NCI-H510A (cell line): ENCODE measurements at regions not wholly inside any gene's neighbourhood (a gene's known extent, or its start where the extent isn't known, plus 50 kb on each side); places are given as distances from the start of the nearest gene placed in this dataset.
"Not testable (repeated sequence)": the region's sequence is repeated elsewhere in the genome, so short reads cannot be mapped to it uniquely, and the experiment has no call there.

Experiments used
- DNase-seq: peaks from one replicate; lab custom pipeline; 2025; lab: John Stamatoyannopoulos, UW

- DNase-seq = no peak
These were observed 529.0 kb upstream of the CDH5 start for GRCh38 chr16:65837464-65837863.

DNA sequence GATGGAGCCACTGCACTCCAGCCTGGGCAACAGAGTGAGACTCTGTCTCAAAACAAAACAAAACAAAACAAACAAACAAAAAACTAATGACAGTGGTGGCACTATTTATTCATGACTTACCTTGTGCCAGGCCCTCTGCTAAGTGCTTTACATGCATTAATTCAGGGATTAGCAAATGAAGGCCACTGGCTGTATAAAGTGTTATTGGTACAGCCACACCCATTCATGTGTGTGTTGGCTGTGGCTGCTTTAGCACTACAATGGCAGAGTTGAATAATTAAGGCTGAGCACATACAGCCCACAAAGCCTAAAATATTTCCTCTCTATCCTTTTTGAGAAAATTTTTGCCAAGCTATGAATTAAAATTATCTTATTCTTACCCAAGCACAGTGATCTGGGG lies 531.8 kb upstream of the CDH5 start:
- DNase-seq = no peak

GRCh38 chr16:65833171-65833871 lies 533.2 kb upstream of the CDH5 start:
- DNase-seq = no peak

DNA sequence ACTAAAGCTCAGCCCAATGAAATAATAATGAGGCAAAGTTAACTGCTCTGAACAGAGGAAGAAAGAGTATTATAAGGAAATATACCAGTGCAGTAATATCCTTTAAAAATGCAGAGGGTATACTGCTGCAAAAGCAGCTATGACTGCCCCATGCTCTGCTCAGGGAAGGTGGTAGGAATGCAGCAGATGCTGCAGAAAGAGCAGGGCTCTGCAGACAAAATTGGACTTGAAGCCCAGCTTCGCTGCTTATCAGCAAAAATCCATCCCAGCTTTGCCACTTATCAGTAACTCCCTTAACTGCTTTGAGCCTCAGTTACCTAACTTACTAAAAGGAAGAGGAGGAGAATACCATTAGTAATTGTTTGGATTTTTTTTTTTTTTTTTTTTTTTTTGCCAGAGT lies 533.8 kb upstream of the CDH5 start:
- DNase-seq = no peak

DNA sequence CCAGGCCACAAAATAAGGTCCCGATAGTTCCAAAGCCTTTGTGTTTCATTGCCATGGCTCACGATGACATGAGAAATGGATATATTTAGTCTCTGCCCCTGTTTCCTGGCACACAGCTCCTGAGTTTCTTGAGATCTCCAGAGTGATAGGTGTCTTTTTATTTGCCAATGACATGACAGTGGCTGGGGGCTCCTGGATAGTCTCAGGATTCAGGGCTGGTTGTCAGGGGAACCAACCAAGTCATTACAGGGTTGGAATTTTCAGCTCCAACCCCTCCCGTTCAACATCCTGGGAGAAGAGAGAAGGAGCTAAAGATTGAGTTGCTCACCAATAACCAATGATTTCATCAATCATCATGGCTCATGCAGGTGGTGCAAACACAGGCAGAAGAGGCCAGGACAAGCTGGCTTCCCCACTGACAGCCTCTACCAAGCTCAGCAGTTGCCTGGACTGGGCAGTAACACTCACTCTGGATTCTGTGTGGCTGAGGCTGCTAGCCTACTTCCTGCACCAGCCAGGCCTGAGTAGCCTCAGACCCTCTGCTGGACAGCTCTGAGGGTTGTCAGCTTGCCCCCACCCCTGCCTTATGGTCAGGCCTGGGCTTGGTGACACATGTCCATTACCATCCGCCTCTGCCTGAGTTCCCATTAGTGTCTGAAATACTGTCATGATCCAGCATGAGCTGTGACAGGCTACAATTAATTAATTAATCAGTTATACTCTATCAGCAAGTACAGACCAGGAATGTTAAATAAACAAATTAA lies 534.4 kb upstream of the CDH5 start:
- DNase-seq = no peak

DNA sequence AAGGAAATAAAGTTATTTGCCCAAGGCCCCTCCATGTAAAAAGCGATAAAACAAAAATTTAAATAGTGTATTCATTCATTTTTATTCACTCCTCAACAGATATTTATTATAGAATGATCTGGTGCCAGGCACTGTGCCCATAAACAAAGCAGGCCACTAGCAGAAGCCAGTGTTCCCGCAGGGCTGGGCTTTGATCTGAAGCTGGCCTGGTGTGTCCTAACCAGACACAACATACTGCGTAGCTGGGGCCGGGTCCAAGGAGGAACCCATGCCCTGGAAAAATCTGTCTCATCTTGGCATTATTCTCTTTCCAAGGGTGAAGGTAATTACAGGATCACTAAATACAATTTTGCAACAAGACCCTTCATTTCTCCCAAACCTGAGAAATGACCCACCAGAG lies 537.4 kb upstream of the CDH5 start:
- no peak for DNase-seq

GRCh38 chr16:65828296-65828695 lies 538.2 kb upstream of the CDH5 start:
- no peak for DNase-seq

DNA sequence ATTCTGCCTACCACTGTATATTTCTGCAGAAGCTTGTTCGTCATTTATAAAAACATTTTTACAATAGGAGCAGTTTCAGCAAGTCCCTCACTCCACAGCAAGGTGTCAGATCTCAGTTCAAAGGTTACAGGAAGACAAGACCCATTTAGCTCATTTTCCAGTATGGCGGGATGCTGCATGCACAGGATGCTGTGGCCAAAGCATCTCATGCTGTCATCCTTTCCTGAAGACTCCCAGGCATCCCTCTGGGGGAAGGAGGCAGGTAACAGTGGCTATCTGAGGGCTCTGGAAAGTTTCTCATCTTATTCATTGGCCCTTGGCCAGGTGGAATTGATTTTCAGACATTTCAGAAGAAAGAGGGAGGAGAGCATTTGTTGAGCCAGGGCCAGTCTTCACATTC lies 539.3 kb upstream of the CDH5 start:
- no peak for DNase-seq

DNA sequence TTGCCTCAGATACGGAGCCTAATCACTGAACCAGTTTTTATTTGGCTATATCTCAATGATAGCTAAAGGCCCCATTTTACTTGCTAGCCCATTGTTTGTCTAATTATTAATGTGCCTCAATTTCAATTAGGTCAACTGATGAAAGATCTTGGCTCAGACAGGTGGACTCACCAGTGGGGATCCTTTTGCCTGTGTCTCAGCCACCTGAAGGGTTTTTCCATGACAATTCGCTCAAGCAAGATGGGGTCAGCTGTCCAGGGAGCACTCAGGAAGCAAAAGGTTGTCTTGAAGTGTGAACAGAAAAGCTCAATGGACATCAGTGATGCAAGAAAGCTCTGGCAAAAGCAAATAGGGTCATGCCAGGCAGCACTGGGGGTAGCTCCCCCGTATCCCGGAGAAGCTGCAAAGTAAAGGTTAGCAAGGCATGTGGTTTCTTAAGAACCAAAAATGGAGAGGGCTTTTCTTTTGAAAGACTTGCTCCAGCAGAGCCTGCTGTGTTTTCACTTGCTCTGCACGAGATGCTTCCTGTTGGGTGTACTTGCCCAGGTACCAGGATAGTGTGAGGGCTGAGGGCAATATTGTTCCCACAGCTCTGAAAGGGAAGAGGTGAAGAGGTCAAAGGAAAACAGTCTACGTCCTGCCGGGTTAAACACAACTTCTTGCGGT lies 541.2 kb upstream of the CDH5 start:
- DNase-seq = no peak

- DNase-seq = no peak
These were observed 544.3 kb upstream of the CDH5 start for GRCh38 chr16:65822148-65822547.

GRCh38 chr16:65819136-65819898 lies 547.2 kb upstream of the CDH5 start:
- no peak for DNase-seq

GRCh38 chr16:65817799-65818198 lies 548.7 kb upstream of the CDH5 start:
- DNase-seq = no peak

GRCh38 chr16:65817066-65817465 lies 549.4 kb upstream of the CDH5 start:
- no peak for DNase-seq

GRCh38 chr16:65816556-65816955 lies 549.9 kb upstream of the CDH5 start:
- DNase-seq = no peak

DNA sequence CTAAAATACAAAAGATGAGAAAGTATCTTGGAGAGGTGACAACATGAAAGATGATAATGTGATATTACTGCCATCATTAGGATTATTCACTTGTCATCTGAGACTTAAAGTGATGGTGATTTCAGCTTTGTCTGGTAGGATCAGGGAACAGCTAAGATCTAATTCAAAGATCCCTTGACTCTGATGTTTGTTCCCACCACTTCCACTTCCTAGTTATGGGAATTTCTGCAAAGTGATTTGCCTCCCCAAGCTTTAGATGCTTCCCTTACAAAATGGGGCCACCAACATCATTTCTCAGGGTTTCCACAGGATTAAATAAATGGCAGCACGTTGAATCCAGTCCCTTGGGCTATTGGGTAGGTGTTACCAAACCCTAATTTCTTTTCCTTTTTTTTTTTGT lies 550.8 kb upstream of the CDH5 start:
- no peak for DNase-seq

GRCh38 chr16:65813879-65814278 lies 552.6 kb upstream of the CDH5 start:
- DNase-seq = not testable (repeated sequence)

DNA sequence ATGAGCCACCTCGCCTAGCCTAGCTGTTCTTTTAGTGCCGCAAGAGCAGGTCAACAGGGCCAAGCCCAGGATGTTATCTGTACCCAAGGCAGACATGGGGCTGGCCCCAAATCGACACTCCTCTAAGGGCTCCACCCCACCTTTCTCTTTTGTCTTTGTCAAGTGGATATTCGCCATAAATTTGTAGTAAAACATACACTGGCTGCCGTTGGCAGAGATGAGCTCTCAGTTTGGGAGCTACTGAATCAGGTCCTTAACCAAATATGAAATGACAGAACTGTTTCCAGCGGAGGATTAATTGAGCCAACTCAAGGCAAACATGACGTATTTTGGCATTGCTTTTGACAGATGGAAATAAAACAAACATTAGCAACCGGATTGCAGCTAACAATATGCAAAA lies 556.9 kb upstream of the CDH5 start:
- peak; percentile 13 for DNase-seq

DNA sequence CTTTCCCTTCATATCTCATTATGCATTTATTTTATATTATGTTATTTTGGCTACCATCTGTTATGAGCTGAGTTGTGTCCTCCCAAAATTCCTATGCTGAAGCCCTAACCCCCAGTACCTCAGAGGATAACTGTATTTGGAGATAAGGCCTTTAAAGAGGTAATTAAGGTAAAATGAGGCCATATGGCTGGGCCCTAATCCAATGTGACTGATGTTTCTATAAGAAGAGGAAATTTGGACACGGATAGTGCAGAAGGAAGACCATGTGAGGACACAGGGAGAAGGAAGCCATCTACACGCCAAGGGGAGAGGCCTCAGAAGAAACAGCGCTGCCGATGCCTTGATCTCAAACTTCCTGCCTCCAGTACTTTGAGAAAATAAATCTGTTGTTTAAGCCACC lies 557.7 kb upstream of the CDH5 start:
- no peak for DNase-seq

DNA sequence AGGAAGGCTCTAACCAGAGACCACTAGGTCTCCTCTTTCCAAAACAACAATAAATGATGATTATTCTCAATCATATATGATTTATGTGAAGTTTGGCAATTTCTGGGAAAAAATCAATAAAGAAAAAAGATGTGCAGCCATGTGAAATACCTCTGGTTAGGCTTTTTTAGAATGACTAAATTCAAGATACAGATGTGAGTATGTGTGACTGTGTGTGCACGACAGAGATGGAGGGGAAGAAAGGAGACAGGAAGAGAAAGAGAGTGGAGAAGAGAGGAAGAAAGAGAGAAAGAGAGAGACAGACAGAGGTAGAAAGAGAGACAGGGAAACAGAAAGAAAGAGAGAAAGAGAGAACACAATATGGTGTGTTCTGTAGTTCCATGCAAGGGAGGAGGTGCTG lies 558.6 kb upstream of the CDH5 start:
- DNase-seq = no peak

DNA sequence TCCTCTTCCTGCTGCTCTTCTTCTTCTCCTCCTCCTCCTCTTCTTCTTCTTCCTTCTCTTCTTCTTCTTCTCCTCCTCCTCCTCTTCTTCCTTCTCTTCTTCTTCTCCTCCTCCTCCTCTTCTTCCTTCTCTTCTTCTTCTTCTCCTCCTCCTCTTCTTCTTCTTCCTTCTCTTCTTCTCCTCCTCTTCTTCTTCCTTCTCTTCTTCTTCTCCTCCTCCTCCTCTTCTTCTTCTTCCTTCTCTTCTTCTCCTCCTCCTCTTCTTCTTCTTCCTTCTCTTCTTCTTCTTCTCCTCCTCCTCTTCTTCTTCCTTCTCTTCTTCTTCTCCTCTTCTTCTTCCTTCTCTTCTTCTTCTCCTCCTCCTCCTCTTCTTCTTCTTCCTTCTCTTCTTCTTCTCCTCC lies 560.8 kb upstream of the CDH5 start:
- DNase-seq = not testable (repeated sequence)

DNA sequence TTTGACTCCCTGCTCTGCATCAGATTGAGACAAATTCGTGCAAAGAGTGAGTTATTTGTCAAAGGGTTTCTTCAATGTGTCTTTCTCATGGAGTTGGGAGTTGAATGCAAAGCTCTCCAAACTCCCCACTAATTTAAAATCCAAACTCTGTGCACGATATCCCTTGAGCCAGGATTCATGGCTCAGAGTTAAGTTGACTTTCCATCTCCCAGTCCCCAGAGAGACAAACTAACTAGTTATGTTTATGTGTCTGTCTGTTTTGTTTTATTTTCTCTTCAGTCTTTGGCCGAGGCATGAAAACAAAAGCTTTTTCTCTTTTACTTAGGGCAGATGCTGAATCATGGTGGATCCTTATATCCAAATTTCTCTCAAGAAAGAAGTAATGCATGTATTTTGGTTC lies 570.0 kb upstream of the CDH5 start:
- no peak for DNase-seq

DNA sequence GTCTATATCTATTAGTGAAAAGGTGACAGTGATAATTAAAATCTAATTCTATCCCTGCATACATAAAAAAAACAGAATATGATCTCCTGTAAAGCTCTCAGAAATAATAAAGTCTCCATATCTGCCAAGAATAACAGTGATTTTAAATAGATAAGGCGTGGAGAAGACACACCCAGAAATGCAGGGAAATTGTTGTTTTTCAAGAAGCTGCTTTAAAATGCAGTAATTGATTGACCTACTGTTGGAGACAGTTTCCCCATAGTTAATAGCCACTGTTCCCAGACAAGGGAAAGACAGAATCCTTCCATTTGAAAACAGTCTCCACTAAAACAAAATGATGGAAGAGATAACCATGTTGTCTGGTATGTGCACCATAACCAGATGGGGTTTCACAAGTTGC lies 571.5 kb upstream of the CDH5 start:
- no peak for DNase-seq

GRCh38 chr16:65793781-65794180 lies 572.7 kb upstream of the CDH5 start:
- no peak for DNase-seq
